ENCODE measurements at regions not wholly inside any gene's neighbourhood (a gene's known extent, or its start where the extent isn't known, plus 50 kb on each side); places are given as distances from the start of the nearest gene placed in this dataset.

DNA sequence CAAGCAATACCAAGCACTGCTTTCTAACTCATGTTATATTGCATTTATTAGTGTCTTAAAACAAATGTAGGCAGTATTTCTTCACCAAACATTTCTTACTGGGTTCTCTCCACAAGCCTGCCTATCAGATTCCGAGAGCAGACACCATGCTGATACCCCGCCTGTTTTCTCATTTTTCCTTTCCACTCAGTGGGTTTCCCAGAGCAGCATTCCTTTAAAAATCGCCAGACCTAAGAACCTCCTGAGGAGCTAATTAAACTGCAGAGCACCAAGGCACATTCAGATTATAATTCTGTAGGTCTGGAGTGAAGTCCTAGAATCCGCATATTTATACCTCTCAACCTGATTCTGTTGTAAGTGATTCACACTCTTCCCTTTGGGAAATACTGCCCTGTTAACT lies 405.6 kb downstream of the TNS1 start:
- no TSS peak for BruUV-seq (replicated peaks)
- ChIA-PET CTCF (ENCODE audit: low intra/inter-chr PET ratio, low total read pairs) (no interaction called here), POLR2A (no interaction called here)
- no peaks in the 10 kb centered on the region for H4K20me1 ChIP-seq (ENCODE audit: insufficient read depth, low read length)
- no peaks in the 10 kb centered on the region for H3K9me3 ChIP-seq (ENCODE audit: low read length)
- DNase-seq (ENCODE audit: low spot score): no peak
- no peaks in the 10 kb centered on the region for H3K79me2 ChIP-seq (ENCODE audit: insufficient read depth, low read length)
- H3K36me3 ChIP-seq (replicated peaks in 1 of 2; ENCODE audit: control insufficient read depth in 1 of 2, insufficient read depth in 2 of 2, low read length in 2 of 2): no peaks in the 10 kb centered on the region
- H3K4me2 ChIP-seq (ENCODE audit: low read depth, low read length): no peak overlapping the region
- intact Hi-C loops (cut with micrococcal nuclease; ENCODE audit: unreplicated experiment) (no loop called here), in situ Hi-C loops (cut with HindIII; ENCODE audit: extremely low pct_ligation_motif_present, low pct_unique_long_range_greater_than_20kb) (no loop called here)
- FAIRE-seq: no peak
- no peaks in the 10 kb centered on the region for H3K4me1 ChIP-seq (ENCODE audit: insufficient read depth, low read length)
- ATAC-seq: no peak
- WGBS (ENCODE audit: low lambda C conversion rate): 23% methylated on average over 4 of the region's 4 CpGs
- H3K9ac ChIP-seq (ENCODE audit: insufficient read depth, low read depth, low read length): no peak overlapping the region
- no peak overlapping the region for H2AFZ ChIP-seq (ENCODE audit: low read length)
- TF ChIP-seq CENPX (CRISPR knock-in tag; IDR thresholded peaks at IDR 0.05) (no peak), ZNF441 (CRISPR knock-in tag; IDR thresholded peaks at IDR 0.05; ENCODE audit: borderline replicate concordance) (no peak), RFXAP (CRISPR knock-in tag; IDR thresholded peaks at IDR 0.05; ENCODE audit: borderline replicate concordance) (no peak), FOXA1 (IDR thresholded peaks at IDR 0.05) (no peak), FOXA1 (CRISPR knock-in tag; IDR thresholded peaks at IDR 0.05) (no peak), GFI1 (CRISPR knock-in tag; IDR thresholded peaks at IDR 0.05; ENCODE audit: borderline replicate concordance) (no peak)
- TF ChIP-seq, protein P1, sequence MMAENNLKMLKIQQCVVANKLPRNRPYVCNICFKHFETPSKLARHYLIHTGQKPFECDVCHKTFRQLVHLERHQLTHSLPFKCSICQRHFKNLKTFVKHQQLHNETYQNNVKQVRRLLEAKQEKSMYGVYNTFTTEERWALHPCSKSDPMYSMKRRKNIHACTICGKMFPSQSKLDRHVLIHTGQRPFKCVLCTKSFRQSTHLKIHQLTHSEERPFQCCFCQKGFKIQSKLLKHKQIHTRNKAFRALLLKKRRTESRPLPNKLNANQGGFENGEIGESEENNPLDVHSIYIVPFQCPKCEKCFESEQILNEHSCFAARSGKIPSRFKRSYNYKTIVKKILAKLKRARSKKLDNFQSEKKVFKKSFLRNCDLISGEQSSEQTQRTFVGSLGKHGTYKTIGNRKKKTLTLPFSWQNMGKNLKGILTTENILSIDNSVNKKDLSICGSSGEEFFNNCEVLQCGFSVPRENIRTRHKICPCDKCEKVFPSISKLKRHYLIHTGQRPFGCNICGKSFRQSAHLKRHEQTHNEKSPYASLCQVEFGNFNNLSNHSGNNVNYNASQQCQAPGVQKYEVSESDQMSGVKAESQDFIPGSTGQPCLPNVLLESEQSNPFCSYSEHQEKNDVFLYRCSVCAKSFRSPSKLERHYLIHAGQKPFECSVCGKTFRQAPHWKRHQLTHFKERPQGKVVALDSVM (CRISPR knock-in tag; IDR thresholded peaks at IDR 0.05): no peak
- TF ChIP-seq, protein P2, sequence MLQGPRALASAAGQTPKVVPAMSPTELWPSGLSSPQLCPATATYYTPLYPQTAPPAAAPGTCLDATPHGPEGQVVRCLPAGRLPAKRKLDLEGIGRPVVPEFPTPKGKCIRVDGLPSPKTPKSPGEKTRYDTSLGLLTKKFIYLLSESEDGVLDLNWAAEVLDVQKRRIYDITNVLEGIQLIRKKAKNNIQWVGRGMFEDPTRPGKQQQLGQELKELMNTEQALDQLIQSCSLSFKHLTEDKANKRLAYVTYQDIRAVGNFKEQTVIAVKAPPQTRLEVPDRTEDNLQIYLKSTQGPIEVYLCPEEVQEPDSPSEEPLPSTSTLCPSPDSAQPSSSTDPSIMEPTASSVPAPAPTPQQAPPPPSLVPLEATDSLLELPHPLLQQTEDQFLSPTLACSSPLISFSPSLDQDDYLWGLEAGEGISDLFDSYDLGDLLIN (CRISPR knock-in tag; IDR thresholded peaks at IDR 0.05; ENCODE audit: borderline replicate concordance): no peak
- TF ChIP-seq, protein P3, sequence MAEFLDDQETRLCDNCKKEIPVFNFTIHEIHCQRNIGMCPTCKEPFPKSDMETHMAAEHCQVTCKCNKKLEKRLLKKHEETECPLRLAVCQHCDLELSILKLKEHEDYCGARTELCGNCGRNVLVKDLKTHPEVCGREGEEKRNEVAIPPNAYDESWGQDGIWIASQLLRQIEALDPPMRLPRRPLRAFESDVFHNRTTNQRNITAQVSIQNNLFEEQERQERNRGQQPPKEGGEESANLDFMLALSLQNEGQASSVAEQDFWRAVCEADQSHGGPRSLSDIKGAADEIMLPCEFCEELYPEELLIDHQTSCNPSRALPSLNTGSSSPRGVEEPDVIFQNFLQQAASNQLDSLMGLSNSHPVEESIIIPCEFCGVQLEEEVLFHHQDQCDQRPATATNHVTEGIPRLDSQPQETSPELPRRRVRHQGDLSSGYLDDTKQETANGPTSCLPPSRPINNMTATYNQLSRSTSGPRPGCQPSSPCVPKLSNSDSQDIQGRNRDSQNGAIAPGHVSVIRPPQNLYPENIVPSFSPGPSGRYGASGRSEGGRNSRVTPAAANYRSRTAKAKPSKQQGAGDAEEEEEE (CRISPR knock-in tag; IDR thresholded peaks at IDR 0.05; ENCODE audit: borderline replicate concordance): no peak
- H3K27me3 ChIP-seq (ENCODE audit: control insufficient read depth in 1 of 2, insufficient read depth in 2 of 2, low read length in 2 of 2): peaks cover 2 to 33% of the 10 kb centered on the region in 2 experiments; a peak in 3 of 5 replicates
- no peak overlapping the region for H3K4me3 ChIP-seq (replicated peaks in 1 of 3; ENCODE audit: insufficient read depth in 1 of 3, low read depth in 2 of 3, low read length in 3 of 3)
- no peak overlapping the region for H3K27ac ChIP-seq (ENCODE audit: extremely low read length, insufficient read depth, low read length)
